ENCODE measurements at regions not wholly inside any gene's neighbourhood (a gene's known extent, or its start where the extent isn't known, plus 50 kb on each side); places are given as distances from the start of the nearest gene placed in this dataset.

- Mint-ChIP-seq H3K4me1 (no peaks in the 10 kb centered on the region), H3K27me3 (no peaks in the 10 kb centered on the region), H3K36me3 (ENCODE audit: low read depth) (no peaks in the 10 kb centered on the region), H3K9me3 (no peaks in the 10 kb centered on the region), H3K27ac (no peak overlapping the region), H3K4me3 (no peak overlapping the region)
- intact Hi-C loops (cut with micrococcal nuclease): no loop called here
- DNase-seq: no peak
These were observed 609.5 kb upstream of the SLC8A1 start for GRCh38 chr2:41061356-41061755.

- no peak overlapping the region for H3K4me3 Mint-ChIP-seq
These were observed 610.4 kb upstream of the SLC8A1 start for GRCh38 chr2:41062336-41062735.

GRCh38 chr2:41066168-41066567 is 614.3 kb upstream of the SLC8A1 start:
- Mint-ChIP-seq H3K36me3 (ENCODE audit: low read depth) (no peaks in the 10 kb centered on the region), H3K27ac (no peak overlapping the region), H3K4me3 (no peak overlapping the region), H3K9me3 (no peaks in the 10 kb centered on the region), H3K27me3 (no peaks in the 10 kb centered on the region), H3K4me1 (no peaks in the 10 kb centered on the region)
- DNase-seq: no peak
- intact Hi-C loops (cut with micrococcal nuclease): no loop called here

More at GRCh38 chr2:41062336-41062735, 610.4 kb upstream of the SLC8A1 start:
- H3K4me1 Mint-ChIP-seq: no peaks in the 10 kb centered on the region
- no peaks in the 10 kb centered on the region for H3K9me3 Mint-ChIP-seq
- H3K36me3 Mint-ChIP-seq (ENCODE audit: low read depth): no peaks in the 10 kb centered on the region
- no peaks in the 10 kb centered on the region for H3K27me3 Mint-ChIP-seq
- no peak overlapping the region for H3K27ac Mint-ChIP-seq
- intact Hi-C loops (cut with micrococcal nuclease): no loop called here
- DNase-seq: no peak

- intact Hi-C loops (cut with micrococcal nuclease): no loop called here
- H3K27me3 Mint-ChIP-seq: no peaks in the 10 kb centered on the region
- no peaks in the 10 kb centered on the region for H3K9me3 Mint-ChIP-seq
- H3K4me1 Mint-ChIP-seq: no peaks in the 10 kb centered on the region
- H3K4me3 Mint-ChIP-seq: no peak overlapping the region
- DNase-seq: no peak
- no peak overlapping the region for H3K27ac Mint-ChIP-seq
- no peaks in the 10 kb centered on the region for H3K36me3 Mint-ChIP-seq (ENCODE audit: low read depth)
These were observed 616.9 kb upstream of the SLC8A1 start for GRCh38 chr2:41068740-41069139.

- H3K36me3 Mint-ChIP-seq (ENCODE audit: low read depth): no peaks in the 10 kb centered on the region
- no peaks in the 10 kb centered on the region for H3K27me3 Mint-ChIP-seq
- H3K27ac Mint-ChIP-seq: no peak overlapping the region
- no peak for DNase-seq
- intact Hi-C loops (cut with micrococcal nuclease): no loop called here
- no peaks in the 10 kb centered on the region for H3K4me1 Mint-ChIP-seq
- H3K9me3 Mint-ChIP-seq: no peaks in the 10 kb centered on the region
- no peak overlapping the region for H3K4me3 Mint-ChIP-seq
These were observed 626.5 kb upstream of the SLC8A1 start for GRCh38 chr2:41078341-41078740.

- Mint-ChIP-seq H3K27ac (no peak overlapping the region), H3K4me1 (no peaks in the 10 kb centered on the region), H3K27me3 (no peaks in the 10 kb centered on the region), H3K36me3 (ENCODE audit: low read depth) (no peaks in the 10 kb centered on the region), H3K4me3 (no peak overlapping the region), H3K9me3 (no peaks in the 10 kb centered on the region)
- intact Hi-C loops (cut with micrococcal nuclease): no loop called here
- DNase-seq: no peak
These were observed 627.1 kb upstream of the SLC8A1 start for GRCh38 chr2:41079011-41079410.

GRCh38 chr2:41084321-41084720 is 632.4 kb upstream of the SLC8A1 start:
- Mint-ChIP-seq H3K4me3 (no peak overlapping the region), H3K36me3 (ENCODE audit: low read depth) (no peaks in the 10 kb centered on the region)

GRCh38 chr2:41087946-41088345 is 636.1 kb upstream of the SLC8A1 start:
- intact Hi-C loops (cut with micrococcal nuclease): no loop called here
- Mint-ChIP-seq H3K27me3 (no peaks in the 10 kb centered on the region), H3K4me1 (no peaks in the 10 kb centered on the region), H3K36me3 (ENCODE audit: low read depth) (no peaks in the 10 kb centered on the region), H3K27ac (no peak overlapping the region), H3K4me3 (no peak overlapping the region), H3K9me3 (peaks cover 3% of the 10 kb centered on the region)
- no peak for DNase-seq

More at GRCh38 chr2:41084321-41084720, 632.4 kb upstream of the SLC8A1 start:
- DNase-seq: no peak
- Mint-ChIP-seq H3K27me3 (no peaks in the 10 kb centered on the region), H3K4me1 (no peaks in the 10 kb centered on the region), H3K9me3 (no peaks in the 10 kb centered on the region), H3K27ac (no peak overlapping the region)
- intact Hi-C loops (cut with micrococcal nuclease): no loop called here

GRCh38 chr2:41101281-41101680 is 649.4 kb upstream of the SLC8A1 start:
- no peaks in the 10 kb centered on the region for H3K4me1 Mint-ChIP-seq
- H3K4me3 Mint-ChIP-seq: no peak overlapping the region
- H3K36me3 Mint-ChIP-seq (ENCODE audit: low read depth): no peaks in the 10 kb centered on the region
- H3K27ac Mint-ChIP-seq: no peak overlapping the region
- no peak for DNase-seq
- intact Hi-C loops (cut with micrococcal nuclease): no loop called here
- H3K9me3 Mint-ChIP-seq: no peaks in the 10 kb centered on the region
- no peaks in the 10 kb centered on the region for H3K27me3 Mint-ChIP-seq

GRCh38 chr2:41109744-41110143 is 657.9 kb upstream of the SLC8A1 start:
- Mint-ChIP-seq H3K36me3 (ENCODE audit: low read depth) (no peaks in the 10 kb centered on the region), H3K4me1 (no peaks in the 10 kb centered on the region), H3K27ac (no peak overlapping the region), H3K4me3 (no peak overlapping the region), H3K27me3 (no peaks in the 10 kb centered on the region), H3K9me3 (no peaks in the 10 kb centered on the region)
- no peak for DNase-seq
- intact Hi-C loops (cut with micrococcal nuclease): no loop called here

GRCh38 chr2:41111836-41112627 is 660.1 kb upstream of the SLC8A1 start:
- Mint-ChIP-seq H3K27me3 (no peaks in the 10 kb centered on the region), H3K4me1 (no peaks in the 10 kb centered on the region), H3K27ac (no peak overlapping the region), H3K36me3 (ENCODE audit: low read depth) (no peaks in the 10 kb centered on the region), H3K9me3 (no peaks in the 10 kb centered on the region), H3K4me3 (no peak overlapping the region)
- no peak for DNase-seq
- intact Hi-C loops (cut with micrococcal nuclease): no loop called here

GRCh38 chr2:41116106-41116797 is 664.4 kb upstream of the SLC8A1 start:
- Mint-ChIP-seq H3K9me3 (no peaks in the 10 kb centered on the region), H3K27ac (no peak overlapping the region), H3K27me3 (no peaks in the 10 kb centered on the region), H3K4me3 (no peak overlapping the region), H3K4me1 (no peaks in the 10 kb centered on the region), H3K36me3 (ENCODE audit: low read depth) (no peaks in the 10 kb centered on the region)
- intact Hi-C loops (cut with micrococcal nuclease): no loop called here
- no peak for DNase-seq

GRCh38 chr2:41119489-41119888 is 667.6 kb upstream of the SLC8A1 start:
- no peak overlapping the region for H3K27ac Mint-ChIP-seq
- no peaks in the 10 kb centered on the region for H3K36me3 Mint-ChIP-seq (ENCODE audit: low read depth)
- peaks cover 2% of the 10 kb centered on the region for H3K9me3 Mint-ChIP-seq
- no peak overlapping the region for H3K4me3 Mint-ChIP-seq
- H3K4me1 Mint-ChIP-seq: no peaks in the 10 kb centered on the region
- DNase-seq: no peak
- no peaks in the 10 kb centered on the region for H3K27me3 Mint-ChIP-seq
- intact Hi-C loops (cut with micrococcal nuclease): no loop called here

GRCh38 chr2:41123341-41123740 is 671.5 kb upstream of the SLC8A1 start:
- Mint-ChIP-seq H3K4me1 (no peaks in the 10 kb centered on the region), H3K27me3 (no peaks in the 10 kb centered on the region), H3K27ac (no peak overlapping the region), H3K9me3 (peaks cover 3% of the 10 kb centered on the region), H3K36me3 (ENCODE audit: low read depth) (no peaks in the 10 kb centered on the region), H3K4me3 (no peak overlapping the region)
- no peak for DNase-seq
- intact Hi-C loops (cut with micrococcal nuclease): no loop called here

Measured in activated CD4-positive, alpha-beta T cell treated with anti-CD3 and anti-CD28 coated beads, Interleukin-2, amount 10 ng/mL, durations not matched to agents 24 days and 14 days (primary cell).